NCI-H2107 treated with DMSO at 0.1 percent for 48 hours (cell line): ENCODE measurements at regions not wholly inside any gene's neighbourhood (a gene's known extent, or its start where the extent isn't known, plus 50 kb on each side); places are given as distances from the start of the nearest gene placed in this dataset.

Experiments used
- DNase-seq: peaks from one replicate; lab custom pipeline; 2025; ENCODE audit not compliant: unreplicated experiment; lab: John Stamatoyannopoulos, UW

- DNase-seq, result no peak
Measured at GRCh38 chr5:67255881-67256280, 59.3 kb upstream of the CD180 start.

GRCh38 chr5:67253911-67254310 is 57.3 kb upstream of the CD180 start:
- DNase-seq, result no peak

- no peak for DNase-seq
Measured at GRCh38 chr5:67249590-67249895, 52.9 kb upstream of the CD180 start.

- DNase-seq, result no peak
Measured at GRCh38 chr5:67248703-67249589, 52.3 kb upstream of the CD180 start.

- peak; percentile 40 for DNase-seq
Measured at GRCh38 chr5:67246546-67247268, 50.1 kb upstream of the CD180 start.
